ENCODE measurements at regions not wholly inside any gene's neighbourhood (a gene's known extent, or its start where the extent isn't known, plus 50 kb on each side); places are given as distances from the start of the nearest gene placed in this dataset.

DNA sequence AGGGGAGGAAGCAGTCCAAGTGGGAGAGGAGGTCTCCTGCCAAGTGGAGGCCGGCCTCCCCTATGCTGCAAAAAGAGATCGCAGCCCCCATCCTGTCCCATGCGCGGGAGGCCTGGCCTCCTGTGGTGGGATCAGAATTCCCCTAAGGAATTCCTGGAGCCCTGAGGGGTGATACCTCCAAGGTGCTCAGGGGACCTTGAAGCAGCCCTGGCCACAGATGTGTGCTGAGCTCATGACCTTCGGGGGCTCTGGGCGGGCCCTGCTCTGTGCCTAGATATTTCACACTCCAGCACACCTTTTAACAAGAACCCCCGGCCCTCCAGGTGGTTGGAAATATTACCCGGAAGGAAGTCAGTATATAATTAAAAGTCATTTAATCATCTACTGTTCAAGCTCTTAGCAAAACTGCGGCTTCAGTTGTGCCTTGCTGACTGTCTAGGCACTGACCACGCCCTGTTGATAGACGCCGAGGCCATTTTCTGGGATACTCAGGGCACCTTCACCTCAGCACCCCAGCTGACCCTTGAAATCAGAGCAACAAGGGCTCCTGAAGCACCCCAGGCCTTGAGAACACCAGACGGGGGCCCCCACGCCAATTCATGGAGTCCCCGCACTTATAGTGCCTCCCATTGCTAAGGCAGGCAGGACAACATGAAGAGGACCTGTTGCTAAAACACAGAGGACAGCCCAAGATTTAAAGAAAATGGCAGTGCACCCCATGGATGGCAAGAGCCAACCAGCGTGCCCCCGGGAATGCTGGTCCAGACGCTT is 119.1 kb downstream of the NDUFA10 start:
- no peak for TF ChIP-seq Cebpa-rat (IDR thresholded peaks at IDR 0.05)
- Histone ChIP-seq H3K4me2 (no peak overlapping the region), H3K9ac (no peak overlapping the region), H3K4me1 (peaks cover 20 to 36% (median 30%) of the 10 kb centered on the region in 10 experiments), H3K36me3 (peaks cover 0 to 3% (median 0%) of the 10 kb centered on the region in 11 experiments; a peak in 1 of 22 replicates), H3K27me3 (no peaks in the 10 kb centered on the region), H3K4me3 (no peak overlapping the region), H3K9me3 (replicated peaks in 1 of 11) (peaks cover 7 to 13% (median 10%) of the 10 kb centered on the region in 11 experiments; a peak in 20 of 22 replicates), H4K20me1 (no peaks in the 10 kb centered on the region), H3K27ac (peak overlapping the region in 3 of 11 experiments; percentile 12 to 33 (median 25); a peak in 2 of 22 replicates)

DNA sequence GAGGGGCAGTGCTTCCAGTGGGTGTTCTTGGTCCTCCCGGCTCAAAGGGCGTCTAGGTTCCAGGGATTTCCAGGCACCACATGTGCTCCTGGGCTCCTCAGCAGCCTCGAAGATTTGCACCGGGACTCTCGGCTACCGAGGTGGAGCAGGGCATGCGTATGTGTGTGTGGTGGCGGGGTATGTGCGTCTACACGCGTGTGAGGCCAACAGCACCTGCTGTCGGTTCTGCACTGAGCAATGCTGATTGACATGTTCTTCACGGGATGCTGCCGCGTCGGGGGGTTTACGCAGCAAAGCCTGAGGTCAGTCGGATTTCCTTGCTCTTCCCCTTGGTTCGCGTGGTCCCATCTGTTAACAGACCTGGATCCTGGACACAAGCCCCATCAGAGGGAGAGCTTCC is 119.8 kb downstream of the NDUFA10 start:
- Histone ChIP-seq H3K4me3 (no peak overlapping the region), H3K9me3 (replicated peaks in 1 of 11) (peaks cover 7 to 13% (median 10%) of the 10 kb centered on the region in 11 experiments; a peak in 20 of 22 replicates), H3K9ac (no peak overlapping the region), H3K36me3 (peaks cover 0 to 3% (median 0%) of the 10 kb centered on the region in 11 experiments; a peak in 1 of 22 replicates), H3K4me1 (peaks cover 13 to 28% (median 22%) of the 10 kb centered on the region in 10 experiments), H3K4me2 (no peak overlapping the region), H3K27me3 (no peaks in the 10 kb centered on the region), H3K27ac (0 out of 22 replicates have a peak overlapping the region, but pooled peaks of 2 of the 11 experiments have one; percentile 2 to 5), H4K20me1 (no peaks in the 10 kb centered on the region)
- no peak for TF ChIP-seq Cebpa-rat (IDR thresholded peaks at IDR 0.05)

DNA sequence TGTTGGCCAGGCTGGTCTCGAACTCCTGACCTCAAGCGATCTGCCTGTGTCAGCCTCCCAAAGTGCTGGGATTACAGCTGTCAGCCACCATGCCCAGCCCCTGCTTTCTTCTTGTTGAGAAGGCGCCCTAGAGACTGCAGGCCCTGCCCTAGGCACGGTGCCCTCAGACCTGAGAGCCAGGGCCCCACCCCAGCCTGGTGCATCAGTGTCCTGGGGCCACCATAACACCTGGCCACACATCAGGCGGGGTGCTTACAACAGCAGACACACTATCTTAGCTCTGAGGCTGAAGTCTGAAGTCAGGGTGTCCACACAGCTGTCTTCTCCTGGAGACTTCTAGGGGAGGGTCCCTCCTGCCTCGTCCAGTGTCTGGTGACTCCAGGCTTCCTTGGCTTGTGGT is 120.6 kb downstream of the NDUFA10 start:
- H3K9me3 ChIP-seq (replicated peaks in 1 of 11): peaks cover 7 to 13% (median 10%) of the 10 kb centered on the region in 11 experiments; a peak in 20 of 22 replicates
- no peaks in the 10 kb centered on the region for H4K20me1 ChIP-seq
- H3K27ac ChIP-seq: 0 out of 22 replicates have a peak overlapping the region, but pooled peaks of 1 of the 11 experiments have one; percentile 2
- no peaks in the 10 kb centered on the region for H3K27me3 ChIP-seq
- H3K4me3 ChIP-seq: no peak overlapping the region
- no peak overlapping the region for H3K4me2 ChIP-seq
- H3K4me1 ChIP-seq: peaks cover 13 to 20% (median 14%) of the 10 kb centered on the region in 10 experiments
- no peak overlapping the region for H3K9ac ChIP-seq
- no peak for TF ChIP-seq Cebpa-rat (IDR thresholded peaks at IDR 0.05)
- peaks cover 0 to 3% (median 0%) of the 10 kb centered on the region in 11 experiments; a peak in 1 of 22 replicates for H3K36me3 ChIP-seq

DNA sequence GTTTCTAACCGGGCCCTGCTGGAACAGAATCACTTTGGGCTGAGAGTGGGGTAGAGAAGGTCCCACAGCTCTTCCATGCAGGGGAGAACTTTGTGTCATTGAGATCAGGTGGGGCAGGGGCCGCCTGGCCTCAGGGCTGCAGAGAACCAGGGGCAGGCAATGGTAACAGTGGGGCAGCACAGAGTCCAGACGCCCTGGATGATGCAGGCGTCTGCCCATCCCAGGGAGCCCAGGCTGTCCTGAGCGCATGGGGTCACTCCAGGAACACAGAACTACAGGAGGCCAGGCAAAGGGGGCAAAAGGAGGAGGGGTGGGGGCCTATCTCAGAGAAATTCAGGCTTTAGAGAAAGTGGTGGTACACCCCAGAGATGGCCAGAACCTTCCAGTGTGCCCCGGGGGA is 121.3 kb downstream of the NDUFA10 start:
- H3K36me3 ChIP-seq: peaks cover 0 to 3% (median 0%) of the 10 kb centered on the region in 11 experiments; a peak in 1 of 22 replicates
- peaks cover 7 to 13% (median 10%) of the 10 kb centered on the region in 11 experiments; a peak in 20 of 22 replicates for H3K9me3 ChIP-seq (replicated peaks in 1 of 11)
- H3K4me2 ChIP-seq: peak overlapping the region in 3 of 11 experiments; percentile 3 to 21 (median 9); a peak in 2 of 22 replicates
- no peaks in the 10 kb centered on the region for H3K27me3 ChIP-seq
- peaks cover 7 to 13% (median 7%) of the 10 kb centered on the region in 10 experiments for H3K4me1 ChIP-seq
- no peak for TF ChIP-seq Cebpa-rat (IDR thresholded peaks at IDR 0.05)
- no peak overlapping the region for H3K4me3 ChIP-seq
- no peaks in the 10 kb centered on the region for H4K20me1 ChIP-seq
- H3K9ac ChIP-seq: no peak overlapping the region
- no peak overlapping the region; a peak in 1 of 22 replicates for H3K27ac ChIP-seq

DNA sequence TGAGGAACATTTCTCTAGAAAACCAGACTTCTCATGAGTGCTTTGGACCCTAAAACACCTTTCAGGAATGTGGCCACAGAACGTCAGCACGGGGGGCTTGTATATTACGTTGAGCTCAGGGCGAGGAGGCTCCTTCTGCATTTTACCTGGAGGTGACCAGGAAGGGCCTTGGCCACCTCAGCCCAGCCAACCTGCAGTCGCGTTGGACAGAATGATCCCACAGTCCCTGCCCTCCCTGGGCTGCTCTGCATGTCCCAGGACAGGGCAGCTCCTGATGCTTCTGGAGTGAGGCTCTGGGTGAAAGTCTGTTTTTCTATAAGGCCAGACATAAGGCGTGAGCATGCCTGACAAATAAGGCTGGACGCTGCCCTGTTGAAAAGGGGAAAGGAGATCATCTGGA is 121.9 kb downstream of the NDUFA10 start:
- Histone ChIP-seq H3K36me3 (peaks cover 0 to 3% (median 0%) of the 10 kb centered on the region in 11 experiments; a peak in 1 of 22 replicates), H3K27me3 (no peaks in the 10 kb centered on the region), H3K4me2 (no peak overlapping the region), H3K4me1 (peaks cover 1 to 7% (median 2%) of the 10 kb centered on the region in 10 experiments), H3K4me3 (no peak overlapping the region), H3K9me3 (replicated peaks in 1 of 11) (peaks cover 7 to 13% (median 10%) of the 10 kb centered on the region in 11 experiments; a peak in 20 of 22 replicates), H3K9ac (no peak overlapping the region), H4K20me1 (no peaks in the 10 kb centered on the region), H3K27ac (no peak overlapping the region)
- TF ChIP-seq Cebpa-rat (IDR thresholded peaks at IDR 0.05): no peak

DNA sequence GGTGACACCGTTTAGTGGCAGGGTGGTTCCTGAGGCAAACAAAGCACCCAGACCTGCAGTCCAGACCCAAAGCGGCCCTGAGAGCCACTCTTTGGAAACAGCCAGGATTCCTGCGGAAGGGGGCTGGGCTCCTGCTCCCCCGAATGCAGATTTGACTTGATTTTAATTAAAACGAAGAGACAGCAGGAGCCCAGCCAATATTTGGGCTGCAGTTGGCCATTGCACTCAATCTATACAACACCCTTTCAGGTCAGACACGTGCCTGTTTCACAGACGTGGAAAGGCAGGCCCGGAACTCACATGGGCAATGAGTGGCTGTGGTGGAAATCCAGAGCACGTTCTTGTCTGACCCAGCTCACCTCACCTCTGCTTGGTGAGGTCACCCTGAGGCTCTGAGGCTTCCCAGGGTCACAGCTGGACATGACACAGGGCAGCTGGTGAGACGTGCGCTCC is 122.4 kb downstream of the NDUFA10 start:
- no peaks in the 10 kb centered on the region for H3K27me3 ChIP-seq
- no peak overlapping the region for H3K4me3 ChIP-seq
- H3K9ac ChIP-seq: no peak overlapping the region
- no peak overlapping the region for H3K27ac ChIP-seq
- no peak overlapping the region for H3K4me2 ChIP-seq
- H3K36me3 ChIP-seq: peaks cover 0 to 3% (median 0%) of the 10 kb centered on the region in 11 experiments; a peak in 1 of 22 replicates
- H3K9me3 ChIP-seq (replicated peaks in 1 of 11): peaks cover 7 to 13% (median 10%) of the 10 kb centered on the region in 11 experiments; a peak in 20 of 22 replicates
- no peaks in the 10 kb centered on the region for H4K20me1 ChIP-seq
- TF ChIP-seq Cebpa-rat (IDR thresholded peaks at IDR 0.05): no peak
- peaks cover 0 to 6% (median 0%) of the 10 kb centered on the region in 10 experiments; a peak in 2 of 20 replicates for H3K4me1 ChIP-seq

DNA sequence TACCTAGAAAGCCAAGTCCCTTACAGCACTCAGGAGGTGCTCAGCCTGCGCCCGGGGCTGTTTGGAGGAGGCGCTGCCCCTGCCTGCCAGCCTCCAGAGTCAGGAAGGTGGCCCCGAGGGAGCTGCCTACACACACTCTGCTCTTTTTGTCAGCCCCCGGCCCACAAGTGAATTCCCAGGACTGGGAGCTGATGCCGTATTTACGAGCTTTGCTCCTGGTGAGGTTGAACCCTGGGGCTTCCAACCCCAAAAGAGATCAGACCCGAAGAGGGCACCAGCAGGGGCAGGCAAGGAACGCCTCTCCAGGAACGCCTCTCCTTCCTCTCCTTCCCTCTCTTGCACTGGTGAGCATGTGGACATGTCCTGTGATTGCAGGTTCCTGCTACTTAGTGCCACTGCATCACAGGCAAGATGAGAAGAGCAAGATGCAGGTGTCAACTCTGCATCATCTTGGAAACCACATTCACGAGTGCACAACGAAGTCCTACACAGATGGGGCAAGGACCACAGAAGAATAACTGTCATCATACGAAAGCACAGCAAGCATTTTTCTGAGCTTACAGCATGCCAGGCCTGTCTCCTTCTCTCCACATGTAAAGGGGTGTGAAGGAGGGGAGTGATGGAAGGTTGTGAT is 126.7 kb downstream of the NDUFA10 start:
- no peak overlapping the region for H3K4me3 ChIP-seq
- H3K4me1 ChIP-seq: peaks cover 0 to 22% (median 8%) of the 10 kb centered on the region in 10 experiments; a peak in 10 of 20 replicates
- no peak for TF ChIP-seq Cebpa-rat (IDR thresholded peaks at IDR 0.05)
- H3K27me3 ChIP-seq: no peaks in the 10 kb centered on the region
- H3K9me3 ChIP-seq (replicated peaks in 1 of 11): no peaks in the 10 kb centered on the region
- no peak overlapping the region for H3K9ac ChIP-seq
- H3K36me3 ChIP-seq: no peaks in the 10 kb centered on the region
- no peak overlapping the region for H3K4me2 ChIP-seq
- no peak overlapping the region for H3K27ac ChIP-seq
- no peaks in the 10 kb centered on the region for H4K20me1 ChIP-seq

DNA sequence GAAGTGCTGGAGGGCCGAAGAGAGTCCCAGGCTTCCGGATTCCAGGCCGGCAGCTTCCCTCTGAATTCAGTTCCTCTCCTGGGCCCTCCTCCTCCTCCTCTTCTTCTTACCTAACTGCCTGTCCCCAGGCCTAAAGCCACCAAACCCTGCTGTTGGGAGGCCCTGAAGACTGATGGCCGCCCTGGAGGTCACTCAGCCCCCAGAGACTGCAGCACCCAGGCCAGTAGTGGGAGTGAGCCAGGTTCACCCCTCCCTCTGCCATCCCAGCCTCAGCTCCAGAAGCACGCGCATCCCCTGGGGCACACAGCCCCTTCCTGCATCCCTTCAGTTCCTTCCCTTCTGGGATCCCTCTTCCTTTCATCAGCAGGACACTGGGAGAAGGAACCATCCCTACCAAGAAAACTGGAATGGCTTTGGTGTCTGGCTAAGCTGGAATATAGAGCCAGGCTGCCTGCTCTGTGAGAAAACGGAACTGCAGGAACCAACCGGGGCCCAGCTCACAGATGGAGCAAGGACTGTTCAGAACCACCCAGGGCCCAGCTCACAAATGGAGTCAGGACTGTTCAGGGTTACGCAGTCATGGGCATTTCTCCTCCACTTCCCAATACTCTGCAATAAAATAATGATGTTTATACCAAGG is 127.4 kb downstream of the NDUFA10 start:
- H3K4me1 ChIP-seq: peaks cover 0 to 22% (median 8%) of the 10 kb centered on the region in 10 experiments; a peak in 10 of 20 replicates
- H3K4me2 ChIP-seq: no peak overlapping the region
- H3K9ac ChIP-seq: no peak overlapping the region
- H3K27me3 ChIP-seq: no peaks in the 10 kb centered on the region
- H3K27ac ChIP-seq: no peak overlapping the region
- H4K20me1 ChIP-seq: no peaks in the 10 kb centered on the region
- no peaks in the 10 kb centered on the region for H3K36me3 ChIP-seq
- TF ChIP-seq Cebpa-rat (IDR thresholded peaks at IDR 0.05): no peak
- H3K9me3 ChIP-seq (replicated peaks in 1 of 11): no peaks in the 10 kb centered on the region
- H3K4me3 ChIP-seq: no peak overlapping the region
